GM18505 (cell line): ENCODE measurements at regions not wholly inside any gene's neighbourhood (a gene's known extent, or its start where the extent isn't known, plus 50 kb on each side); places are given as distances from the start of the nearest gene placed in this dataset.

Source experiments
- ATAC-seq: cut with Tn5 transposase; IDR thresholded peaks from one replicate; pipeline ENCODE4 v1.9.1; 2021; ENCODE audit not compliant: unreplicated experiment
- POLR2A ChIP-seq: IDR thresholded peaks from 4 replicates; pipeline ENCODE4 v1.6.1; 2011; ENCODE audit warnings: borderline replicate concordance; ENCODE audit not compliant: insufficient read depth, insufficient read length; ENCODE audit errors: extremely low read depth

DNA sequence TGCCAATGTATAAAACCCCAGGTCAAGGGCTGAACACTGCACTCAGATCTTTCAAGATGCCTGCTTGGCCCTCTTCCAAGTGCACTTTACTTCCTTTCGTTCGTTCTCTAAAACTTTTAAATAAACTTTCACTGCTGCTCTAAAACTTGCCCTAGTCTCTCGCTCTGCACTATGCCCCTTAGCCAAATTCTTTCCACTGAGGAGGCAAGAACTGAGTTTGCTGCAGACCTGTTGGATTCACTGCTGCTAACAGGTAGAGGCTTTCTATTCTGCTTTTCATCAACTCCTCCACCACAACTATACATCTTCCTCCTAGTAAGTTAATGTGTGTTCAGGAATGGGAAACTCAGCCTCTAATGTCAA lies 467.9 kb downstream of the MBD2 start:
- TF ChIP-seq POLR2A, result no peak
- no peak for ATAC-seq

DNA sequence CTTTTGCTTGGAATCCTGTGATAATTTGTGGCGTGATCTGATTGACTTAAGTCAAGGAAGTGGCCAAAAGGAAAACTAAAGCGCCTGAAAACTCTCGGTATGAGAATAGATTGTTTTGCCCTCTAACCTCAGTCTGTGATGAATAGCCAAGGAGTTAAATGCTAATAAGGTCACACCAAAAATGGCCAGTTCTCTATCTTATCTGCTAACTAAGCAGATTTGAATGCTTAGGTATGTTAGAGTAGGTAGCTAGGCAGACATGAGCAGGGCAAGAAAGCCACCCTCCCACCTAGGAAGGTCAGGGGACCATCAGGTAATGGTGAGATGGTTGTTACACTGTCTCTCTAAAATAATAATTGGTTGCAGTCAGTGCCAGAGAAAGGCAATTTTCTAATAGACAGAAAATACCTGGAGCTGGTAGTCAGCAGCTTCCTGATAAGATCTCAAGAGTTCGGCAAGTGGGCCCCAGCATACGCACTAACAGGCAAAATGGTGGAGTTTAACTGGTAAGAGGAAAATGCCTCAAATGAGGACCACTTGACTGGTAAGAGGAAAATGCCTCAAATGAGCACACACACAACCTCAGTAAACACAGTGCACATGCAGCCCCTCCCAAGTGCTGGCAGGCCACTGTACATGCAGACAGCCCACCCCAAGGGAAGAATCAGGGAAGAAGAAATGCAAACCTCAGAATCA lies 468.4 kb downstream of the MBD2 start:
- no peak for ATAC-seq
- TF ChIP-seq POLR2A, result no peak

GRCh38 chr18:53754154-53754553 lies 470.3 kb downstream of the MBD2 start:
- TF ChIP-seq POLR2A, result no peak
- ATAC-seq, result no peak

DNA sequence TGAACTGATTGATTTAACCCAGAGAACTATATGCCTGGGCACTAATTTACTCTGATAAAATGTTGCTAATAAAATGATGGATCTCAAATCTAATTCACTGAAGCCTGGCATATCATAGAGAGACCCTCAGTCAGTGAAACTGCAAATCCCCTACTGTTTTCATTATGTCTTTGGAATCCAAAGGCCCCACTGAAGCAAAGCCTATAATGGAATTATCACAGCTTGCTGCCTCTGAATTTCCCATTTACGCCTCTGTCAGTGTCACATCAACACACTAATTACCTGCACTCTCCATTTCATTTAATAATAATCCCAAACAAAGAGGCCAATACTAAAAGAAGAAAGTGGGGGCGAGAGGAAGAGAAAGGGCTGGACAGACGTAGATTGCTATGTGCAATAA lies 470.9 kb downstream of the MBD2 start:
- no peak for ATAC-seq
- no peak for TF ChIP-seq POLR2A

GRCh38 chr18:53752781-53753367 lies 471.6 kb downstream of the MBD2 start:
- ATAC-seq, result no peak
- no peak for TF ChIP-seq POLR2A

DNA sequence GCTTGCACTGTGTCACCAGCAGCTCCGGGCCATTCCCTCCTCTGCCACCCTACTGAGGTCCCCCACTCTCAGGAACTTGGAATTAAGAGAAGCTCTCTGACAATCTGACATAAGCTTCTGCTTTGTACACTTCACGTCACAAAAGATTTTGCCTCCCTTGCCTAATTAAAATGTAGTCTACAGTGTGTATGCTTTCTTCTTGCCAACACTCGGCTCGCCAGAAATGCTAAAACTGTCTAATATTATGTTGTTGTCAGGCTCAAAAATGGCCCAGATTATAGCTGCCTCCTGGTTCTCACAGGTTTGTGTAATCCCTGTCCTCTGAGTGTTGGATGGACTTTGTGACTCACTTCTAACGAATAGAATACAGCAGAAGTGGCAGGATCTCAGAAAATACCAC lies 474.7 kb downstream of the MBD2 start:
- no peak for TF ChIP-seq POLR2A
- no peak for ATAC-seq

- ATAC-seq, result no peak
- no peak for TF ChIP-seq POLR2A
Observed at GRCh38 chr18:53747663-53748160, 476.8 kb downstream of the MBD2 start.

DNA sequence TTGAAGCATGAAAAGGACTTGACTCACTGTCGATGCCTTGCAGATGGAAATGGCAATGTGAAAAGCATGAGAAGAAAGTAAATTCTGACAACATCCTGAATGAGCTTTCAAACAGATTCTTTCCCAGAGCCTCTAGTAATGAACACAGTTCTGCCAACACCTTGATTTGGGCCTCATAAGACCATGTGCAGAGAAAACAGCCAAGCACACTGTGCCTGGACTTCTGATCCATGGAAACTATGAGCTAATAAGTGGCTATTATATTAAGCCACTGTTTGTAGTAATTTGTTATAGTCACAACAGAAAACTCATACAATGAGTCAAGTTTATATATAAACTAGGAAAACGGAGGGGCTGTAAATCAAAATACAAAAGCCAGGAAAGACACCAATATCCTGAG lies 477.3 kb downstream of the MBD2 start:
- no peak for TF ChIP-seq POLR2A
- ATAC-seq, result no peak

- no peak for TF ChIP-seq POLR2A
- no peak for ATAC-seq
Observed at GRCh38 chr18:53745986-53746385, 478.5 kb downstream of the MBD2 start.

GRCh38 chr18:53745224-53745967 lies 479.1 kb downstream of the MBD2 start:
- TF ChIP-seq POLR2A, result no peak
- no peak for ATAC-seq

GRCh38 chr18:53739700-53740099 lies 484.8 kb downstream of the MBD2 start:
- no peak for TF ChIP-seq POLR2A
- no peak for ATAC-seq

DNA sequence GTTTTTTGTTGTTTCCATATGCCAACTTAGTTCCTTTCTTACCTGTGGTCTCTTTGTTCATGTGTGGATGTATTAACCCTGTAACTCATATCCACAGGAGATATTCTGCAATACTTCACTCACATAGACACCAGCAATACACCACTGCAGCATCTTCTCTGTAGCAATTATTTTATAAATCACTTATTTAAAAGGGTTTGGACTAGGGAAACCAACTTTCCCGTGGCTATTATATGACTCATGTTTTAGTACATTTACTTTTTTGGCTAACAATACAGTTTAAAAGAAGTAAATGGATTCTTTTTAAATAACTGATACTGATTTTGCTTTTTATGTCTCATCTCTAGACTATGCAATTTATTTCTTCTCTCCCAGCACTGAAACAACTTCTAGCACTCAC lies 488.9 kb downstream of the MBD2 start:
- TF ChIP-seq POLR2A, result no peak
- no peak for ATAC-seq

DNA sequence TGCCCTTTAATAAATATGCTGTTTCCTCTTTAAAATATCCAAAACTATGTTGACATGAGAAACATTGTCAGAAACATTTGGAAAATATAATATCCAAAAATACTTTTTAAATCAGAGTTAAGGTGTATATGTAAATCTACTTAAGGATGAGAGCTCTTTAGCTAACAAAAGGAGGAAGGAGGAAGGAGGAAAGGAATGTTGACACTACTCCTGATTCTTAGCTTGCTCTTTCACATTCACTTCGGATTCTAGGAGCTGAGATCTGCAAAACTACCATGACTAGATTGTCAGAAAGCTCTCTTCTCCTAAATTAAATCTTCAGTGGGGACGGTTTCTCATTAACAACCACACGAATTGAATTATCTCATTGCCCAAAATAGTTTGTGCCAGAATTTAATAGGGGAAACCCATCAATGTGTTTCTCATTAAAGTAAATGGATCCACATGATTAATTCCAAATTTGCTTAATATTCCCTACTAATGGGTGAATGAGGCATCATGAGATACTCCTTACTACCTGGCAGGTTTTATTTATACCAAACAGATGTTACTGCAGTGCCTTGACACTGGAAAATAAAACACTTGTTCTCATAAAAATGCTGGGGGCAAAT lies 509.1 kb downstream of the MBD2 start:
- no peak for ATAC-seq
- TF ChIP-seq POLR2A, result no peak

DNA sequence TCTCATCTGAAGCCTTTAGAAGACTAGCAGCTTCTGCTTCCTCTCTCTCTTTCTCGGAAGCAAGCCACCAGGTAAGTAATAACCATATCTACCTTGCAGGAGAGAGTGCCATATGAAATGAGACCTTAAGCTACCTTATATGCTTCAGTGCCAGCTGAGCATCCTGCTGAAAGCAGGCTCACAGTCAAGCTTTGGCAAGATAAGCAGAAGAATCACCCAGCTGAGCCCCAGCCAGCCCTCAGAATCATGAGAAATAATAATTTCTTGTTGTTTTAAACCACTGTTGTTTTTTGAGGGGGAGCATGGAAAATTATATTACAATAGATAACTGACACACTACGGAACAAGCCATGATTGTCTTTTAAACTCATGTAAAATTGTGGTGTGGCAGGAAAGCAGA lies 514.4 kb downstream of the MBD2 start:
- ATAC-seq, result no peak
- TF ChIP-seq POLR2A, result no peak

- TF ChIP-seq POLR2A, result no peak
- ATAC-seq, result no peak
Observed at GRCh38 chr18:53702480-53702879, 522.0 kb downstream of the MBD2 start.

DNA sequence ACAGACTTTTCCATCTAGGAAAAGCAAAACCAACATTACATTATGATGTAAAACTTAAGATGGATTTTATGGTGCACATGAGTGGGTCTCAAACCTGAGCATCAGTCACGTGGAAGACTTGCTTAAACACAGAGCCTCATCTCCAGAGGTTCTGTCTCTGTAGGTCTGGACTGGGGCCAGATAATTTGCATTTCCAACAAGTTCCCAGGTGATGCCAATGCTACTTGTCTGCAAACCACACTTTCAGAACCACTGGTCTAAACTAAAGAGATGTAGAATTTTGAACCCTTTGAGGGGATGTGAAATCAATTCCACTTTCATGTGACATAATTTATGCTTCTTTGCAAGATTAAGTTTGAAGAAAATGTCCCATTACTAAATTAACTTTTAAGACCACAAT lies 522.8 kb downstream of the MBD2 start:
- no peak for ATAC-seq
- TF ChIP-seq POLR2A, result no peak
